ENCODE measurements at regions not wholly inside any gene's neighbourhood (a gene's known extent, or its start where the extent isn't known, plus 50 kb on each side); places are given as distances from the start of the nearest gene placed in this dataset.

GRCh38 chr11:134923441-134923840 is 511.4 kb upstream of the B3GAT1 start:
- Histone ChIP-seq H3K27me3 (peaks cover 0 to 29% (median 13%) of the 10 kb centered on the region in 7 donors), H3K4me1 (peaks cover 0 to 4% (median 0%) of the 10 kb centered on the region in 9 donors), H3K9me3 (no peaks in the 10 kb centered on the region), H3K4me3 (no peak overlapping the region), H3K36me3 (no peaks in the 10 kb centered on the region), H3K27ac (no peak overlapping the region)
- ATAC-seq (no peak), DNase-seq (no peak)
- no peak for TF ChIP-seq CTCF (IDR thresholded peaks at IDR 0.05)
- intact Hi-C loops (cut with DNase I), result no loop called here
- WGBS, 2 donors, result 44 to 48% methylated on average over 7 of the region's 7 CpGs

GRCh38 chr11:134921938-134922337 is 509.9 kb upstream of the B3GAT1 start:
- no peak for TF ChIP-seq CTCF (IDR thresholded peaks at IDR 0.05)
- Histone ChIP-seq H3K9me3 (no peaks in the 10 kb centered on the region), H3K4me1 (peaks cover 0 to 4% (median 0%) of the 10 kb centered on the region in 9 donors), H3K36me3 (no peaks in the 10 kb centered on the region), H3K4me3 (no peak overlapping the region), H3K27ac (no peak overlapping the region), H3K27me3 (peaks cover 0 to 29% (median 13%) of the 10 kb centered on the region in 7 donors)
- intact Hi-C loops (cut with DNase I), result no loop called here
- ATAC-seq (no peak), DNase-seq (no peak)
- 50 to 60% methylated on average over 3 of the region's 3 CpGs for WGBS, 2 donors

DNA sequence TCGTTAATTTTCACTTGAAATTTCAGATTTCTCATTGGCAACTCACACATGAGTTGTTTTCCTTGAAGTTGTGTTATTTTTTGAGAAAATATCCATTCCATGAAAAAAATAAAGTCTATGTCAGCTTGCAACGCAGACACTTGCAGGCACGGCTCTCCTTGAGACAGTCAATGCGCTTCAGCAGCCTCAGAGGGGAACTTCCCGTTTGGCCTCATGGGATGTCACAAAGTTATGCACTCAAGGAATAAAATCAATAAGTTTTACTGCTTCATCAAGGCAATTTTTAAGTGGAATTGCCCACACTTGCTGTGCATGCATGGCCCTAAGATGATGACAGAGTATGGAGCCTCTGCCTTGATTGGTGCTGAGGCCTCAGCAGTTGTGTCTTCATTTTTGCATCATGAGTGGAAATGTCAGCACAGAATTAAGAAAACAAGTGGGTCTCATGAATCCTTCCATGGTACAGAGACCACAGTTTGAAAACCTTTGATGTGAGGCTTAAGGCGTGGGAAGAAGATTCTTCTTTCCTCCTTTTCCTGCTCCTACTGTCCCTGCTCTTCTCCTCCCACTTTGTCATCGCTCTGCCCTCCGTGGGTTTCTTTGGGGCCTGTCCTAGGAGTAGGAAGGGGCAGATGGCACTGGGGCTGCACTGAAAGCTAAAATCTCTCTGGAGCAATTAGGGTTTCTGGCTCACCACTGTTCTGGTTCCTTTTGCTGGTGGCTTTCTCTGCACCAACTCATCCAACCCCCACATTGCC is 509.0 kb upstream of the B3GAT1 start:
- no peak for ATAC-seq
- 70 to 73% methylated on average over 8 of the region's 8 CpGs for WGBS, 2 donors
- H3K27me3 ChIP-seq, result peaks cover 0 to 29% (median 13%) of the 10 kb centered on the region in 7 donors
- H3K9me3 ChIP-seq, result no peaks in the 10 kb centered on the region
- intact Hi-C loops (cut with DNase I), result no loop called here
- TF ChIP-seq CTCF (IDR thresholded peaks at IDR 0.05), result no peak
- no peak overlapping the region for H3K4me3 ChIP-seq
- peaks cover 0 to 7% (median 0%) of the 10 kb centered on the region in 9 donors for H3K4me1 ChIP-seq
- no peak overlapping the region for H3K27ac ChIP-seq
- no peak for DNase-seq
- H3K36me3 ChIP-seq, result no peaks in the 10 kb centered on the region

DNA sequence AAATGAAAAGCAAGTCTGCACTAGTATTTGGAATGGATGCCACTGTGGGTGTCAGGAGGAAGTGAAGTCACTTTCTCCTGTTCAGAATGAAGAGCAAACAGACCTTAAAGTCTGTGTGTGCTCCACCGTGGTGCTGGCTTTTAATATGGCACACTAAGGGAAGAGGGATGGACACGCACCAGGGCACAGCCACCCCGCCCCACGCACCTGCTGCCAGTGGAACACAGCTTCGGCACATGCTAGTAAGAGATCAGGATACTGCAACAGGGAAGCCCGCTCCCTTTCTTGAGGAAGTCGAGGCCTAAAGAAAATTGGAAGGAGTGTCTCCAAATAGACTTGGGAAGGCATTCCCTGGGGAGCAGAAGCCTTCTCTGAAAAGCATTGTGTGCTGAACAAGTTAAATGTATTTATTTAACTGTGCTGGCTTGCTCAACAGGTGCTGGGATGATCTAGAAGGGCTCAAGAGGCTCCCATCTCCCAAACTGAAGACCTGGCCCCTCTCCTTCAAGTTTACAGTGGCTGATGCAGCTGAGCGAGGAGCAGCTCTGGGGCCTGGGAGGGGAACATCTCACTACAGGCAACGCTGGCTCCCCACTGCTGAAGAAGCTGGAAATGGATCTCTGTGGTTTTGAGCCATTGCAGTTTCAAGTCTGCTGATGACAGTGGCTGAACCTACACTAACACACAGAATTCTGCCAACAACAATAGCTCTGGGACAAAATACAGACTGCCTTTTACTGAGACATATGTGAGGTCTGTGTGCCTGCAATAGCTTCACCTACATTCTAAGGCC is 504.6 kb upstream of the B3GAT1 start:
- no peak for TF ChIP-seq CTCF (IDR thresholded peaks at IDR 0.05)
- WGBS, 2 donors, result 70 to 77% methylated on average over 9 of the region's 9 CpGs
- intact Hi-C loops (cut with DNase I), result no loop called here
- ATAC-seq (peak in 3 of 8 donors; percentile 22 to 46 (median 26)), DNase-seq (no peak)
- no peaks in the 10 kb centered on the region for H3K36me3 ChIP-seq
- no peaks in the 10 kb centered on the region for H3K9me3 ChIP-seq
- H3K27me3 ChIP-seq, result peaks cover 0 to 11% (median 7%) of the 10 kb centered on the region in 7 donors
- peaks cover 0 to 17% (median 0%) of the 10 kb centered on the region in 9 donors for H3K4me1 ChIP-seq
- peak overlapping the region in 1 of 10 donors; percentile 62 for H3K27ac ChIP-seq
- no peak overlapping the region for H3K4me3 ChIP-seq

All from heart right ventricle (tissue), 16 donors.